ENCODE measurements at regions not wholly inside any gene's neighbourhood (a gene's known extent, or its start where the extent isn't known, plus 50 kb on each side); places are given as distances from the start of the nearest gene placed in this dataset.
"Not testable (repeated sequence)": the region's sequence is repeated elsewhere in the genome, so short reads cannot be mapped to it uniquely, and the experiment has no call there.

GRCh38 chr4:59560141-59560648, 1639.9 kb upstream of the ADGRL3 start:
- not testable (repeated sequence) for TF ChIP-seq CTCF (conservative IDR thresholded peaks at IDR 0.05; ENCODE audit: low read depth, low read length); EZH2 (IDR thresholded peaks at IDR 0.05; ENCODE audit: borderline replicate concordance, low read depth, low read length, poor library complexity, severe bottlenecking)
